Adrenal gland (tissue), 9 donors: ENCODE measurements at regions not wholly inside any gene's neighbourhood (a gene's known extent, or its start where the extent isn't known, plus 50 kb on each side); places are given as distances from the start of the nearest gene placed in this dataset.

Experiments
- DNase-seq, 7 donors: peaks; one replicate each; pipeline ENCODE4 v3.0.0-alpha.2; 2019 to 2020
- H3K27ac ChIP-seq, 5 donors: fragments of 200-600 bp; sonication (generic) in 4 of 5; 1 replicate in 3 of 5; 2 replicates in 2 of 5; pipeline versions ENCODE4 v1.5.1 to v1.8.0; 2016 to 2020; ENCODE audit warnings: mild to moderate bottlenecking in 1 of 5
- H3K27me3 ChIP-seq: fragments of 200-600 bp; 2 replicates; pipeline ENCODE4 v1.8.0; 2021
- H3K36me3 ChIP-seq, 2 donors: fragments of 200-600 bp; replicated peaks in 1 of 2; 1 replicate in 1 of 2; 2 replicates in 1 of 2; pipeline versions ENCODE4 v1.5.1 to v1.8.0; 2018 to 2022
- H3K4me1 ChIP-seq, 2 donors: fragments of 200-600 bp; replicated peaks in 1 of 2; 1 replicate in 1 of 2; 2 replicates in 1 of 2; pipeline versions ENCODE4 v1.5.1 to v1.8.0; 2018 to 2021
- H3K4me3 ChIP-seq, 4 donors: fragments of 200-600 bp; sonication (generic) in 3 of 4; one replicate each; pipeline ENCODE4 v1.5.1; 2016 to 2018
- H3K9me3 ChIP-seq, 3 donors: fragments of 200-600 bp; sonication (generic) in 1 of 3; replicated peaks in 1 of 3; 1 replicate in 2 of 3; 2 replicates in 1 of 3; pipeline versions ENCODE4 v1.5.1 to v1.8.0; 2016 to 2021
- POLR2A ChIP-seq, 2 donors: fragments of 450-650 bp; IDR thresholded peaks; one replicate each; pipeline ENCODE4 v1.6.1; 2017; ENCODE audit warnings: antibody characterized with exemption in 2 of 2, mild to moderate bottlenecking in 2 of 2, moderate library complexity in 1 of 2
- WGBS, 4 donors: extraction: QIAGEN DNeasy Blood & Tissue Kit in 2 of 4; methylation state at CpG; one replicate each; pipeline versions ENCODE4 v1.1.5 to v1.1.7; 2013 to 2017; 5-methylcytosine and 5-hydroxymethylcytosine counted together
- intact Hi-C, 2 donors: fragments of 100-400 bp; cut with DNase I; formaldehyde crosslinking; loops; one replicate each; pipeline versions ENCODE4 v1.14.1 to v1.15.0; 2022 to 2023
- TF ChIP-seq, protein P1 (sequence below), 6 experiments: fragments of 450-650 bp in 4 of 6; fragments of 200-600 bp in 2 of 6; sonication (generic) in 1 of 6; IDR thresholded peaks; 1 replicate in 5 of 6; 2 replicates in 1 of 6; pipeline versions ENCODE4 v1.5.1 to v1.8.0; 2016 to 2021; ENCODE audit warnings: antibody characterized with exemption in 6 of 6, mild to moderate bottlenecking in 2 of 6, moderate library complexity in 1 of 6
- donor health status: healthy with polysubstance abuse.
- donor health status: Bipolar disorder and iron deficiency.
- donor health status: DM: yes; HTN: yes; CAD: no.
- donor health status: DM: no; HTN: no; CAD: no.
- donor health status: DM: no; HTN: no; CAD: no.

DNA sequence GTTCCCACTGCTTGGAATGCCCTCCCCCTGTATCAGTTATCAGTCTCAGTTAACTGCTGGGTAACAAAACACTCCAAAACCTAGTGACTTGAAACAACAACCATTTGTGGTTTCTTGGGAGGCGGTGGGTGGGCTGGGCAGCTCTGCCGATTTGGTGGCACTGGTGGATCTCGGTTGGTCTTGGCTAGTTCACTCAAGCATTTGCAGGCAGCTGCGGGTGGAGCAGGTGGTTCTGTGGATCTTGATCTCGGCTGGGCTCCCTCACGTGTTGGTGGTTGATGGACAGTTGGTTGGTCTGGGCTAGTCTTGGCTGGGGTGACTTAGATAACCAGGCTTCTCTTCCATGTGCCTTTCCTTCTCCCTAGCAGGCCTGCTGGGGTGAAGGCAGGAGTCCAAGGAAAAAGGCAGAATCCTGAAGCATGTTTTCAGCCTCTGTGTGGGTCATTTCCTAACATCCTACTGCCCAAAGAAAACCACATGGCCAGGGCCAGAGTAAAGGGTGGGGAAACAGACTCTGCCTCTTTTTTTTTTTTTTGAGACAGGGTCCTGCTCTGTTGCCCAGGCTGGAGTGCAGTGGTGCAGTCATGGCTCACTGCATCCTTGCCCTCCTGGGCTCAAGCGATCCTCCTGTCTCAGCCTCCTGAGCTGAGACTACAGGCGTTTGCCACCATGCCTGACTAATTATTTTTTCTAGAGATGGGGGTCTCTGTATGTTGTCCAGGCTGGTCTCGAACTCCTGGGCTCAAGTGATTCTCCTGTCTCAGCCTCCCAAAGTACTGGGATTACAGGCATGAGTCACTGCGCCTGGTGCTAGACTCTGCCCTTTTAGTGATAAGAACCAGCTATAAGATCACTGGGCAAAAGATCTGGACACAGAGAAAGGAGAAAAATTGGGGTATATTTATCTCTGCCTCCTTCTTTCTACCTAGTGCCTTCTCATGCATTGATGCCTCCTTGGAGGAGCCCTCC is 183.7 kb downstream of the RGS3 start:
- no peaks in the 10 kb centered on the region for H3K9me3 ChIP-seq
- TF ChIP-seq, protein P1, sequence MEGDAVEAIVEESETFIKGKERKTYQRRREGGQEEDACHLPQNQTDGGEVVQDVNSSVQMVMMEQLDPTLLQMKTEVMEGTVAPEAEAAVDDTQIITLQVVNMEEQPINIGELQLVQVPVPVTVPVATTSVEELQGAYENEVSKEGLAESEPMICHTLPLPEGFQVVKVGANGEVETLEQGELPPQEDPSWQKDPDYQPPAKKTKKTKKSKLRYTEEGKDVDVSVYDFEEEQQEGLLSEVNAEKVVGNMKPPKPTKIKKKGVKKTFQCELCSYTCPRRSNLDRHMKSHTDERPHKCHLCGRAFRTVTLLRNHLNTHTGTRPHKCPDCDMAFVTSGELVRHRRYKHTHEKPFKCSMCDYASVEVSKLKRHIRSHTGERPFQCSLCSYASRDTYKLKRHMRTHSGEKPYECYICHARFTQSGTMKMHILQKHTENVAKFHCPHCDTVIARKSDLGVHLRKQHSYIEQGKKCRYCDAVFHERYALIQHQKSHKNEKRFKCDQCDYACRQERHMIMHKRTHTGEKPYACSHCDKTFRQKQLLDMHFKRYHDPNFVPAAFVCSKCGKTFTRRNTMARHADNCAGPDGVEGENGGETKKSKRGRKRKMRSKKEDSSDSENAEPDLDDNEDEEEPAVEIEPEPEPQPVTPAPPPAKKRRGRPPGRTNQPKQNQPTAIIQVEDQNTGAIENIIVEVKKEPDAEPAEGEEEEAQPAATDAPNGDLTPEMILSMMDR (IDR thresholded peaks at IDR 0.05) = no peak
- TF ChIP-seq POLR2A (IDR thresholded peaks at IDR 0.05) = no peak
- H3K4me1 ChIP-seq = peaks cover 0 to 6% of the 10 kb centered on the region in 2 donors
- no peaks in the 10 kb centered on the region for H3K27me3 ChIP-seq
- no peak overlapping the region for H3K4me3 ChIP-seq
- H3K27ac ChIP-seq = no peak overlapping the region
- WGBS, 4 donors = 88 to 94% (median 91%) methylated on average over 10 of the region's 10 CpGs
- no peaks in the 10 kb centered on the region for H3K36me3 ChIP-seq
- DNase-seq = peak in 2 of 7 donors; percentile 9 to 19
- intact Hi-C loops = no loop called here

DNA sequence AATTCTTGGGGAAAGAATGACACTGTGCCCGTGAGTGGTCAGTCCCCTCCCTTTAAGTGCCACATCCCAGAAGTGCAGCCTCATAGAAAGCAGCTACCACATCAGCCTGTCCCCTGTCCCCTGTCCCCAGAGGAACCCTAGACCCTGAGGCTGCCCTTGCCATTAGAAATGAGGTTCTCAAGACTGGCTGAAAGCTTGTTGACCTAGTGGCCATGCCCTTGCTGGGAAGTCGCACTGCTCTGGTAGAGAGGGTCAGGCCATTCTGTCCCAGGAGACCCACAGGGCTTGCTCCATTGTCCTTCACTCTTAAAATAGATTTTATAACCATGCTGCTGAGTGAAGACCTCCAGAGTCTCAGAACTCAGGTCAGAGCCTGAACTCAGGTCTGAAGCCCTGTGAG is 184.5 kb downstream of the RGS3 start:
- TF ChIP-seq, protein P1 (IDR thresholded peaks at IDR 0.05) = no peak
- no peak for TF ChIP-seq POLR2A (IDR thresholded peaks at IDR 0.05)
- Histone ChIP-seq H3K9me3 (no peaks in the 10 kb centered on the region), H3K27me3 (no peaks in the 10 kb centered on the region), H3K4me1 (peaks cover 0 to 6% of the 10 kb centered on the region in 2 donors), H3K4me3 (no peak overlapping the region), H3K36me3 (no peaks in the 10 kb centered on the region), H3K27ac (no peak overlapping the region)
- WGBS, 4 donors = 80 to 95% (median 83%) methylated on average over 2 of the region's 2 CpGs
- intact Hi-C loops = no loop called here
- DNase-seq = peak in 1 of 7 donors; percentile 14

DNA sequence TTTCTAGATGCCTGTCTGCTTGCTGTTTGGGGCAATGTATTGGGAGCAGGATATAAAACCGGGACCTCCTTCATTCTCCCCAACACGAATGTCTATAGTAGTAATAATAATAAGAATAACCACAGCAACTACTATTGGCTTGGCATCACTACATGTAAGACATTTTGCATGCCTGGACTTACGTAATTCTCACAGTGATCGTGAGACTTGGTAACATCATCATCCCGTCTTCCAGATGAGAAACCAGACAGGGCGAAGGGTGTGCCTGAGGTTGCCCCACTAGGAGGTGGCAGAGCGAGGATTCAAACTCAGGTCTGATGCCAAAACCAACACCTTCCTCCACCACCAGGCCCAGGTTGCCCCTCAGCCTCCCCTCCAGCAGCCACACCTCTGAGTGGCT is 185.1 kb downstream of the RGS3 start:
- H3K27me3 ChIP-seq = no peaks in the 10 kb centered on the region

DNA sequence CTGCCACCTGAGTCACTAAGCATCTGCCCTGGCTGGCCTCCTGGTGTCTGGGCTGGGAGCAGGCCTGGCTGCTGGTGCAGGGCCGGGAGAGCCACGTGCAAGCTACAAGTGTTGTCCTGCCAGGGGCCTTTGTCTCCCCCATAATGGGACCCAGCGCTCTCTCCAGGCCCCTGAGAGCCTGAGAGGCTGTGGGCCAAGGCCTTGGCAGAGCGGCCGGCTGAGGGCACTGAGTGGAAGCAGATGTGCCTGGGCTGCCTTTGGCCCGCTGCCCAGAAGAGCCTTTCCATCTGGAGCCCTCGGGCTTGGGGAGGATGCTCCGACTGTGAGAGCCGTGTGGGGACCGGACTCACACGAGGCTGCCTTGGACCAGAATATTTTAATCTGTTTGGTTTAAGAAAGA is 185.5 kb downstream of the RGS3 start:
- no peaks in the 10 kb centered on the region for H3K9me3 ChIP-seq
- no peak overlapping the region for H3K4me3 ChIP-seq
- TF ChIP-seq, protein P1 (IDR thresholded peaks at IDR 0.05) = no peak
- no peak for TF ChIP-seq POLR2A (IDR thresholded peaks at IDR 0.05)
- peak; percentile 52 to 88 (median 73) for DNase-seq
- H3K4me1 ChIP-seq = peaks cover 0 to 6% of the 10 kb centered on the region in 2 donors
- H3K36me3 ChIP-seq = no peaks in the 10 kb centered on the region
- H3K27me3 ChIP-seq = no peaks in the 10 kb centered on the region
- intact Hi-C loops = no loop called here
- WGBS, 4 donors = 36 to 64% (median 44%) methylated on average over 5 to 11 of the region's 11 CpGs
- no peak overlapping the region for H3K27ac ChIP-seq

More for the DNA sequence above, 185.1 kb downstream of the RGS3 start:
- DNase-seq = no peak
- Histone ChIP-seq H3K4me3 (no peak overlapping the region), H3K27ac (no peak overlapping the region), H3K36me3 (no peaks in the 10 kb centered on the region), H3K4me1 (peaks cover 0 to 6% of the 10 kb centered on the region in 2 donors), H3K9me3 (no peaks in the 10 kb centered on the region)
- WGBS, 4 donors = 91 to 95% (median 94%) methylated on average over 7 of the region's 7 CpGs
- no peak for TF ChIP-seq POLR2A (IDR thresholded peaks at IDR 0.05)
- TF ChIP-seq, protein P1 (IDR thresholded peaks at IDR 0.05) = no peak
- intact Hi-C loops = no loop called here
